ENCODE measurements at regions not wholly inside any gene's neighbourhood (a gene's known extent, or its start where the extent isn't known, plus 50 kb on each side); places are given as distances from the start of the nearest gene placed in this dataset.

DNA sequence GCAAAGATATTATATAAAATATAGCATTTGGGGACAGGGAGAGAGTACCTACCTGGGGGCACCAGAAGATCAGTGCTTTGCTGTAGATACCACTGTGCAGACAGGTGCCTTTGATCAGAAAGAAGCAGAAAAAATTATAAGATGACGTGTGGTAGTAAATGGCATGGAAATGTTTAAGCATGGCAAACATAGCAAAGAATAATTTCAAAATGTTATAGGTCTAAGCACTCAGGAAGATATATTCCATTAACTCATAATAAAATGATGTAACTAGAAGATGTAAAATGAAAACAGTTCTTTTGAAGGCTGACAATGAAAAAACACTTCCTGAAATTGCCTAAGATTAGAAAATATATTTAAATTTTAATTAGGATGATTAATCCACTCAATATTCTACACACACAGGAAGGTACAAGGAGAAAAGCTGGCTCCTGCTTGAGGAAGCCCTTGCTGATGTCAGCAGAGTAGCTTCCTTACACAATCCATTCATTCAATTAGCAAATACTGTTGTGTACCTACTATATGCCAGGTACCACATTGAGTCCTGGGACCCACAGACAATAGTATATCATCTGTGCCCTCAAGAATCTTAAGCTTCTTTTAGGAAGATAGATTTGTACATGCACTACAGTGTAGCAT, 290.2 kb upstream of the CNR1 start:
- no peak overlapping the region for H3K4me2 ChIP-seq
- no peaks in the 10 kb centered on the region for H3K9me2 ChIP-seq (replicated peaks; ENCODE audit: insufficient read depth)
- no peak overlapping the region for H3K4me3 ChIP-seq
- H2AFZ ChIP-seq: no peak overlapping the region
- no peaks in the 10 kb centered on the region for H3K4me1 ChIP-seq (ENCODE audit: insufficient read depth)
- TF ChIP-seq CTCF (IDR thresholded peaks at IDR 0.05; ENCODE audit: poor library complexity) (no peak), EZH2phosphoT487 (IDR thresholded peaks at IDR 0.05; ENCODE audit: low read depth, severe bottlenecking, unreplicated experiment) (no peak), EZH2 (IDR thresholded peaks at IDR 0.05; ENCODE audit: borderline replicate concordance) (no peak)
- no peaks in the 10 kb centered on the region for H3K79me2 ChIP-seq
- H3K9me3 ChIP-seq (ENCODE audit: low read depth): no peaks in the 10 kb centered on the region
- H3K27me3 ChIP-seq: peaks cover 6% of the 10 kb centered on the region
- H3K27ac ChIP-seq: no peak overlapping the region
- H4K20me1 ChIP-seq (ENCODE audit: insufficient read depth, poor library complexity, severe bottlenecking): no peaks in the 10 kb centered on the region
- no peaks in the 10 kb centered on the region for H3K36me3 ChIP-seq (replicated peaks; ENCODE audit: insufficient read depth, low read depth)
- no peak for DNase-seq (ENCODE audit: low spot score)
- WGBS (ENCODE audit: low lambda C conversion rate, missing lambda C conversion rate): 78% methylated on average over 1 of the region's 1 CpG

DNA sequence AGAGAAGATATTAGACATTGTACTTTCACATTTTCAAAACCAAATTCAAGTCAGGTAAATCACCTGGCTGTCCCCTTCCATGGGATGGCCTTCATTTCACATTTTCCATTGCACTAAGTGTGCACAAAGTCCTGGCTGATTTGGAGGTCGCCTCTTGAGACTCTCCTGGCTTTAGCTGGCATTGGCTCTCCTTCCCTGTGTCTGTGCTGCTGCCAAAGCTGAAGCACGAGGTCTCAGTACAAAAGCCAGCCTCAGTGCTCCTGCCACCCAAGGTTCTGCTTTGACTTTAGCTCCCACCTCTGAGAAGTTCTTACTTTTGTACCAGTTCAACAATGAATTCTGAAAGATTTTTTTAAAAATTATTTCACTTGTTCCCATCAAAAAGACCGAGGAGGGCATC, 289.2 kb upstream of the CNR1 start:
- no peaks in the 10 kb centered on the region for H3K9me2 ChIP-seq (replicated peaks; ENCODE audit: insufficient read depth)
- H3K27ac ChIP-seq: no peak overlapping the region
- no peak overlapping the region for H3K4me3 ChIP-seq
- no peak for TF ChIP-seq EZH2 (IDR thresholded peaks at IDR 0.05; ENCODE audit: borderline replicate concordance)
- TF ChIP-seq CTCF (IDR thresholded peaks at IDR 0.05; ENCODE audit: poor library complexity): no peak
- no peak for TF ChIP-seq EZH2phosphoT487 (IDR thresholded peaks at IDR 0.05; ENCODE audit: low read depth, severe bottlenecking, unreplicated experiment)
- 84% methylated on average over 3 of the region's 3 CpGs for WGBS (ENCODE audit: low lambda C conversion rate, missing lambda C conversion rate)
- no peaks in the 10 kb centered on the region for H4K20me1 ChIP-seq (ENCODE audit: insufficient read depth, poor library complexity, severe bottlenecking)
- no peak for DNase-seq (ENCODE audit: low spot score)
- H3K9me3 ChIP-seq (ENCODE audit: low read depth): no peaks in the 10 kb centered on the region
- H3K27me3 ChIP-seq: peaks cover 6% of the 10 kb centered on the region
- no peak overlapping the region for H3K4me2 ChIP-seq
- no peak overlapping the region for H2AFZ ChIP-seq
- H3K4me1 ChIP-seq (ENCODE audit: insufficient read depth): no peaks in the 10 kb centered on the region
- H3K79me2 ChIP-seq: no peaks in the 10 kb centered on the region
- no peaks in the 10 kb centered on the region for H3K36me3 ChIP-seq (replicated peaks; ENCODE audit: insufficient read depth, low read depth)

DNA sequence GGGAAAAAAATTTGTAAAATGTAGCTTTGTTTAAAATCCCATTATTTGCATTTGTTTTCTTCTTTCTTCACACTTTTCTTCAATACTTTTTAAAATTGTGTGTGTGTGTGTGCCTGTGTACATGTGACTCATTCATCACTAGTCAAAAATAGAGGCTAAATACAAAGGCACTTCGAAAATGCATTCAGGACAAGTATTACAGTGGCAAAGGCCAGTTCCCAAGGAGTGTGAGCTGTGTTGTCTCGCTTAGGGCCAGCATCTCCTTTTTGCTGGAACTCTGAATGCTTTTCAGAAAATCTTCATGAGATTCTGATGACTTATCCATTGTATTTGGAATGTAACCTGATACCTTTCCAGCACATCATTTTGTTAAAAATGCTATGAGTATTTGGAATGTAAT, 288.5 kb upstream of the CNR1 start:
- no peak for TF ChIP-seq EZH2 (IDR thresholded peaks at IDR 0.05; ENCODE audit: borderline replicate concordance)
- TF ChIP-seq EZH2phosphoT487 (IDR thresholded peaks at IDR 0.05; ENCODE audit: low read depth, severe bottlenecking, unreplicated experiment): no peak
- no peak for TF ChIP-seq CTCF (IDR thresholded peaks at IDR 0.05; ENCODE audit: poor library complexity)
- 77% methylated on average over 2 of the region's 2 CpGs for WGBS (ENCODE audit: low lambda C conversion rate, missing lambda C conversion rate)
- Histone ChIP-seq H3K4me3 (no peak overlapping the region), H2AFZ (no peak overlapping the region), H4K20me1 (ENCODE audit: insufficient read depth, poor library complexity, severe bottlenecking) (no peaks in the 10 kb centered on the region), H3K4me1 (ENCODE audit: insufficient read depth) (no peaks in the 10 kb centered on the region), H3K27me3 (peaks cover 6% of the 10 kb centered on the region), H3K9me3 (ENCODE audit: low read depth) (no peaks in the 10 kb centered on the region), H3K36me3 (replicated peaks; ENCODE audit: insufficient read depth, low read depth) (no peaks in the 10 kb centered on the region), H3K4me2 (no peak overlapping the region), H3K9me2 (replicated peaks; ENCODE audit: insufficient read depth) (no peaks in the 10 kb centered on the region), H3K79me2 (no peaks in the 10 kb centered on the region), H3K27ac (no peak overlapping the region)
- DNase-seq (ENCODE audit: low spot score): no peak
